Liver (tissue), 8 donors: ENCODE measurements at regions not wholly inside any gene's neighbourhood (a gene's known extent, or its start where the extent isn't known, plus 50 kb on each side); places are given as distances from the start of the nearest gene placed in this dataset.

ENCODE experiments used
- DNase-seq: peaks from one replicate; pipeline ENCODE4 v3.0.0-alpha.2; 2017; ENCODE audit warnings: low spot score
- H3K27ac ChIP-seq, 2 donors: one replicate each; pipeline ENCODE4 v1.7.0; 2013; ENCODE audit warnings: inconsistent platforms in 2 of 2, low read length in 2 of 2, control low read depth in 1 of 2, low read depth in 1 of 2, mild to moderate bottlenecking in 1 of 2
- H3K27me3 ChIP-seq, 4 donors: one replicate each; pipeline versions ENCODE4 v1.6.1 to v1.7.0; 2013; ENCODE audit warnings: low read length in 3 of 4, inconsistent platforms in 1 of 4, mild to moderate bottlenecking in 1 of 4, moderate library complexity in 1 of 4; ENCODE audit not compliant: control insufficient read depth in 4 of 4, insufficient read depth in 4 of 4
- H3K36me3 ChIP-seq, 4 donors: one replicate each; pipeline versions ENCODE4 v1.6.1 to v1.7.0; 2013; ENCODE audit warnings: low read length in 3 of 4, mild to moderate bottlenecking in 3 of 4, low read depth in 1 of 4, moderate library complexity in 1 of 4; ENCODE audit not compliant: control insufficient read depth in 4 of 4, insufficient read depth in 3 of 4
- H3K4me1 ChIP-seq, 4 donors: one replicate each; pipeline versions ENCODE4 v1.6.1 to v1.7.0; 2013; ENCODE audit warnings: low read length in 3 of 4, mild to moderate bottlenecking in 3 of 4, moderate library complexity in 1 of 4; ENCODE audit not compliant: control insufficient read depth in 4 of 4, insufficient read depth in 4 of 4
- H3K4me3 ChIP-seq, 3 donors: one replicate each; pipeline versions ENCODE4 v1.6.1 to v1.7.0; 2013; ENCODE audit warnings: low read length in 3 of 3, control low read depth in 1 of 3, low read depth in 1 of 3, mild to moderate bottlenecking in 1 of 3
- H3K9ac ChIP-seq, 2 donors: one replicate each; pipeline ENCODE4 v1.7.0; 2013; ENCODE audit warnings: low read length in 2 of 2, mild to moderate bottlenecking in 2 of 2, moderate library complexity in 2 of 2, control low read depth in 1 of 2, low read depth in 1 of 2
- H3K9me3 ChIP-seq, 4 donors: one replicate each; pipeline versions ENCODE4 v1.6.1 to v1.7.0; 2013; ENCODE audit warnings: low read length in 3 of 4; ENCODE audit not compliant: control insufficient read depth in 4 of 4
- ATF3 ChIP-seq: IDR thresholded peaks from 2 replicates; pipeline ENCODE4 v1.6.1; 2016; ENCODE audit warnings: antibody characterized with exemption
- CTCF ChIP-seq: fragments of 150-350 bp; IDR thresholded peaks from 2 replicates; pipeline ENCODE4 v1.5.1; 2017; ENCODE audit warnings: improper control_type of control experiment, low read depth, low read length; ENCODE audit not compliant: missing input control
- EGR1 ChIP-seq, 2 donors: IDR thresholded peaks; 2 replicates each; pipeline ENCODE4 v1.6.1; 2016 to 2018; ENCODE audit warnings: antibody characterized with exemption in 2 of 2, low read depth in 2 of 2
- FOXA1 ChIP-seq: IDR thresholded peaks from 2 replicates; pipeline ENCODE4 v1.6.1; 2016; ENCODE audit warnings: antibody characterized with exemption
- FOXA2 ChIP-seq: IDR thresholded peaks from 2 replicates; pipeline ENCODE4 v1.6.1; 2016; ENCODE audit warnings: antibody characterized with exemption
- GABPA ChIP-seq, 2 donors: IDR thresholded peaks in 1 of 2; conservative IDR thresholded peaks in 1 of 2; 2 replicates each; pipeline ENCODE4 v1.6.1; 2016; ENCODE audit warnings: antibody characterized with exemption in 2 of 2, mild to moderate bottlenecking in 1 of 2, moderate library complexity in 1 of 2
- HNF4A ChIP-seq, 2 donors: conservative IDR thresholded peaks; 2 replicates each; pipeline ENCODE4 v1.6.1; 2016; ENCODE audit warnings: antibody characterized with exemption in 2 of 2, mild to moderate bottlenecking in 2 of 2
- HNF4G ChIP-seq: IDR thresholded peaks from 2 replicates; pipeline ENCODE4 v1.6.1; 2016; ENCODE audit warnings: antibody characterized with exemption
- JUND ChIP-seq, 2 donors: IDR thresholded peaks; 2 replicates each; pipeline ENCODE4 v1.6.1; 2016; ENCODE audit warnings: antibody characterized with exemption in 2 of 2
- NR2F2 ChIP-seq: IDR thresholded peaks from 2 replicates; pipeline ENCODE4 v1.6.1; 2016; ENCODE audit warnings: antibody characterized with exemption
- RAD21 ChIP-seq, 2 donors: IDR thresholded peaks; 2 replicates each; pipeline ENCODE4 v1.6.1; 2016; ENCODE audit warnings: antibody characterized with exemption in 2 of 2, mild to moderate bottlenecking in 2 of 2
- REST ChIP-seq: IDR thresholded peaks from 2 replicates; pipeline ENCODE4 v1.6.1; 2016; ENCODE audit warnings: antibody characterized with exemption, mild to moderate bottlenecking
- RXRA ChIP-seq, 2 donors: IDR thresholded peaks; 2 replicates each; pipeline ENCODE4 v1.6.1; 2017 to 2018; ENCODE audit warnings: antibody characterized with exemption in 2 of 2, mild to moderate bottlenecking in 1 of 2
- SP1 ChIP-seq: IDR thresholded peaks from 2 replicates; pipeline ENCODE4 v1.6.1; 2018; ENCODE audit warnings: antibody characterized with exemption, mild to moderate bottlenecking
- TAF1 ChIP-seq: conservative IDR thresholded peaks from 2 replicates; pipeline ENCODE4 v1.6.1; 2016; ENCODE audit warnings: antibody characterized with exemption, mild to moderate bottlenecking
- YY1 ChIP-seq: IDR thresholded peaks from 2 replicates; pipeline ENCODE4 v1.6.1; 2016; ENCODE audit warnings: antibody characterized with exemption, mild to moderate bottlenecking
- WGBS: extraction: QIAGEN DNeasy Blood & Tissue Kit; methylation state at CpG from one replicate; pipeline ENCODE4 v1.1.7; 2013; 5-methylcytosine and 5-hydroxymethylcytosine counted together
- TF ChIP-seq, protein P1 (sequence below): IDR thresholded peaks from 2 replicates; pipeline ENCODE4 v1.6.1; 2016; ENCODE audit warnings: antibody characterized with exemption
- TF ChIP-seq, protein P2 (sequence below): IDR thresholded peaks from 2 replicates; pipeline ENCODE4 v1.6.1; 2016; ENCODE audit warnings: antibody characterized with exemption
- donor health status: healthy.
- donor health status: healthy.
- donor health status: healthy.
- donor health status: healthy.
- donor health status: healthy.

GRCh38 chr5:25451294-25451693 is 806.5 kb upstream of the CDH10 start:
- Histone ChIP-seq H3K36me3 (no peaks in the 10 kb centered on the region), H3K9me3 (no peaks in the 10 kb centered on the region)
- TF ChIP-seq, protein P1, sequence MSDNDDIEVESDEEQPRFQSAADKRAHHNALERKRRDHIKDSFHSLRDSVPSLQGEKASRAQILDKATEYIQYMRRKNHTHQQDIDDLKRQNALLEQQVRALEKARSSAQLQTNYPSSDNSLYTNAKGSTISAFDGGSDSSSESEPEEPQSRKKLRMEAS: no peak
- TF ChIP-seq TAF1: no peak
- no peak for TF ChIP-seq REST
- TF ChIP-seq ATF3: no peak
- no peak for TF ChIP-seq FOXA1
- TF ChIP-seq RAD21 (IDR thresholded peaks at IDR 0.05): no peak
- no peak for TF ChIP-seq SP1
- no peak for TF ChIP-seq JUND (IDR thresholded peaks at IDR 0.05)
- TF ChIP-seq EGR1 (IDR thresholded peaks at IDR 0.05; ENCODE audit: low read depth in 2 of 2): no peak
- TF ChIP-seq YY1: no peak
- TF ChIP-seq NR2F2: no peak
- no peak for TF ChIP-seq HNF4A (conservative IDR thresholded peaks at IDR 0.05)
- TF ChIP-seq GABPA (IDR thresholded peaks at IDR 0.05 in 1 of 2, conservative IDR thresholded peaks at IDR 0.05 in 1 of 2): no peak
- TF ChIP-seq RXRA (IDR thresholded peaks at IDR 0.05): no peak
- no peak for TF ChIP-seq CTCF
- no peak for TF ChIP-seq FOXA2
- no peak for TF ChIP-seq HNF4G
- TF ChIP-seq, protein P2, sequence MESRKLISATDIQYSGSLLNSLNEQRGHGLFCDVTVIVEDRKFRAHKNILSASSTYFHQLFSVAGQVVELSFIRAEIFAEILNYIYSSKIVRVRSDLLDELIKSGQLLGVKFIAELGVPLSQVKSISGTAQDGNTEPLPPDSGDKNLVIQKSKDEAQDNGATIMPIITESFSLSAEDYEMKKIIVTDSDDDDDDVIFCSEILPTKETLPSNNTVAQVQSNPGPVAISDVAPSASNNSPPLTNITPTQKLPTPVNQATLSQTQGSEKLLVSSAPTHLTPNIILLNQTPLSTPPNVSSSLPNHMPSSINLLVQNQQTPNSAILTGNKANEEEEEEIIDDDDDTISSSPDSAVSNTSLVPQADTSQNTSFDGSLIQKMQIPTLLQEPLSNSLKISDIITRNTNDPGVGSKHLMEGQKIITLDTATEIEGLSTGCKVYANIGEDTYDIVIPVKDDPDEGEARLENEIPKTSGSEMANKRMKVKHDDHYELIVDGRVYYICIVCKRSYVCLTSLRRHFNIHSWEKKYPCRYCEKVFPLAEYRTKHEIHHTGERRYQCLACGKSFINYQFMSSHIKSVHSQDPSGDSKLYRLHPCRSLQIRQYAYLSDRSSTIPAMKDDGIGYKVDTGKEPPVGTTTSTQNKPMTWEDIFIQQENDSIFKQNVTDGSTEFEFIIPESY: no peak

More at GRCh38 chr5:25451294-25451693, 806.5 kb upstream of the CDH10 start:
- no peak for DNase-seq
- WGBS: 88% methylated on average over 2 of the region's 2 CpGs
- Histone ChIP-seq H3K27me3 (no peaks in the 10 kb centered on the region), H3K27ac (no peak overlapping the region), H3K4me3 (no peak overlapping the region), H3K4me1 (no peaks in the 10 kb centered on the region), H3K9ac (no peak overlapping the region)
